H1 (cell line): ENCODE measurements at regions not wholly inside any gene's neighbourhood (a gene's known extent, or its start where the extent isn't known, plus 50 kb on each side); places are given as distances from the start of the nearest gene placed in this dataset.

Source experiments
- CTCF ChIA-PET: fragments of 300-600 bp; sonication (Branson Sonifier 250); formaldehyde crosslinking; loops from one replicate; lab custom pipeline; 2021; ENCODE audit not compliant: partially characterized antibody; lab: Charles Lee
- POLR2A ChIA-PET: fragments of 300-600 bp; sonication (Branson Sonifier 250); formaldehyde crosslinking; loops from one replicate; lab custom pipeline; 2021; ENCODE audit warnings: inconsistent platforms; ENCODE audit not compliant: partially characterized antibody; lab: Charles Lee
- DNase-seq, 2 experiments: peaks; one replicate each; pipeline versions ENCODE4 v3.0.0 to v3.0.0-alpha.2; 2010 to 2022; ENCODE audit warnings: low spot score in 2 of 2, low read depth in 1 of 2, mixed read lengths in 1 of 2
- FAIRE-seq: peaks from 2 replicates; lab custom pipeline; 2011; peaks lifted over from hg19 to GRCh38; lab: Jason Lieb, UNC
- H2AFZ ChIP-seq: 2 replicates; pipeline ENCODE4 v1.8.1; 2012; ENCODE audit warnings: low read length, inconsistent platforms
- H2AK5ac ChIP-seq: 2 replicates; pipeline ENCODE4 v1.6.1; 2013; ENCODE audit warnings: low read depth, low read length
- H2BK120ac ChIP-seq: replicated peaks from 2 replicates; pipeline ENCODE3; 2013; ENCODE audit warnings: low read depth, low read length, inconsistent platforms
- H2BK12ac ChIP-seq: 2 replicates; pipeline ENCODE4 v1.6.1; 2013; ENCODE audit warnings: low read depth, low read length
- H2BK15ac ChIP-seq: 2 replicates; pipeline ENCODE4 v1.6.1; 2013; ENCODE audit warnings: low read length
- H2BK20ac ChIP-seq: 2 replicates; pipeline ENCODE4 v1.6.1; 2013; ENCODE audit warnings: low read length
- H2BK5ac ChIP-seq: 2 replicates; pipeline ENCODE4 v1.6.1; 2013; ENCODE audit warnings: low read depth, low read length
- H3K14ac ChIP-seq: 2 replicates; pipeline ENCODE4 v1.6.1; 2013; ENCODE audit warnings: inconsistent platforms; ENCODE audit not compliant: insufficient read length
- H3K18ac ChIP-seq: 2 replicates; pipeline ENCODE4 v1.6.1; 2013; ENCODE audit warnings: low read length; ENCODE audit errors: extremely low read depth
- H3K23ac ChIP-seq: 2 replicates; pipeline ENCODE4 v1.6.1; 2013; ENCODE audit warnings: inconsistent platforms; ENCODE audit not compliant: insufficient read length
- H3K23me2 ChIP-seq: 2 replicates; pipeline ENCODE4 v1.6.1; 2013; ENCODE audit warnings: low read depth, low read length
- H3K27ac ChIP-seq: 2 replicates; pipeline ENCODE4 v1.6.1; 2011; ENCODE audit warnings: low read depth, low read length, inconsistent platforms
- H3K27me3 ChIP-seq, 4 experiments: replicated peaks in 1 of 4; 1 replicate in 1 of 4; 2 replicates in 3 of 4; pipeline versions ENCODE4 v1.6.1 to v1.8.1; 2011 to 2013; ENCODE audit warnings: low read length in 3 of 4, mild to moderate bottlenecking in 3 of 4, inconsistent platforms in 2 of 4, mixed read lengths in 2 of 4, moderate library complexity in 1 of 4; ENCODE audit not compliant: control insufficient read depth in 3 of 4, insufficient read depth in 3 of 4; ENCODE audit errors: extremely low read depth in 1 of 4
- H3K36me3 ChIP-seq, 4 experiments: 2 replicates each; pipeline versions ENCODE4 v1.6.1 to v1.8.1; 2011 to 2013; ENCODE audit warnings: mild to moderate bottlenecking in 4 of 4, low read length in 3 of 4, moderate library complexity in 2 of 4, control low read depth in 1 of 4, inconsistent platforms in 1 of 4; ENCODE audit not compliant: insufficient read depth in 4 of 4, control insufficient read depth in 2 of 4
- H3K4ac ChIP-seq: replicated peaks from 2 replicates; pipeline ENCODE3; 2013; ENCODE audit warnings: low read length, low read depth, mixed read lengths, inconsistent platforms; ENCODE audit not compliant: insufficient read length
- H3K4me1 ChIP-seq, 4 experiments: replicated peaks in 1 of 4; 1 replicate in 1 of 4; 2 replicates in 3 of 4; pipeline versions ENCODE4 v1.6.1 to v1.8.1; 2011 to 2013; ENCODE audit warnings: low read length in 3 of 4, inconsistent platforms in 2 of 4, mixed read lengths in 1 of 4; ENCODE audit not compliant: insufficient read depth in 4 of 4, control insufficient read depth in 3 of 4
- H3K4me2 ChIP-seq, 2 experiments: 2 replicates each; pipeline versions ENCODE4 v1.6.1 to v1.8.1; 2011 to 2013; ENCODE audit warnings: low read depth in 2 of 2, low read length in 2 of 2, control low read depth in 1 of 2, inconsistent platforms in 1 of 2, mild to moderate bottlenecking in 1 of 2; ENCODE audit not compliant: insufficient read depth in 1 of 2
- H3K4me3 ChIP-seq, 4 experiments: fragments of 200-600, 300-600 bp in 1 of 4; sonication (generic), shearing (Covaris generic), sonication (Bioruptor Twin) in 1 of 4; 2 replicates each; pipeline versions ENCODE4 v1.5.1 to v1.8.1; 2011 to 2016; ENCODE audit warnings: low read length in 4 of 4, low read depth in 3 of 4, control low read depth in 2 of 4, inconsistent platforms in 2 of 4, mild to moderate bottlenecking in 2 of 4, mixed read lengths in 1 of 4, moderate library complexity in 1 of 4; ENCODE audit not compliant: insufficient read depth in 2 of 4; ENCODE audit errors: extremely low read depth in 1 of 4
- H3K56ac ChIP-seq: replicated peaks from 2 replicates; pipeline ENCODE3; 2013; ENCODE audit warnings: low read depth, mild to moderate bottlenecking, mixed read lengths, low read length, inconsistent platforms; ENCODE audit not compliant: insufficient read length
- H3K79me1 ChIP-seq: 2 replicates; pipeline ENCODE4 v1.6.1; 2013; ENCODE audit warnings: low read depth, low read length, control low read depth
- H3K79me2 ChIP-seq, 2 experiments: 2 replicates each; pipeline versions ENCODE4 v1.6.1 to v1.8.1; 2012 to 2013; ENCODE audit warnings: low read length in 2 of 2, mild to moderate bottlenecking in 2 of 2, inconsistent platforms in 1 of 2; ENCODE audit not compliant: insufficient read depth in 2 of 2, control insufficient read depth in 1 of 2
- H3K9ac ChIP-seq, 4 experiments: replicated peaks in 1 of 4; 1 replicate in 1 of 4; 2 replicates in 3 of 4; pipeline versions ENCODE4 v1.6.1 to v1.8.1; 2011 to 2013; ENCODE audit warnings: low read depth in 3 of 4, low read length in 3 of 4, control low read depth in 2 of 4, mild to moderate bottlenecking in 2 of 4, moderate library complexity in 2 of 4, inconsistent platforms in 1 of 4; ENCODE audit errors: extremely low read depth in 1 of 4
- H3K9me3 ChIP-seq, 2 experiments: 2 replicates each; pipeline versions ENCODE4 v1.6.1 to v1.8.1; 2012 to 2013; ENCODE audit warnings: mild to moderate bottlenecking in 2 of 2, moderate library complexity in 2 of 2, control low read depth in 1 of 2, inconsistent platforms in 1 of 2, low read depth in 1 of 2, low read length in 1 of 2, mixed read lengths in 1 of 2; ENCODE audit not compliant: insufficient read depth in 2 of 2
- H4K20me1 ChIP-seq, 2 experiments: replicated peaks in 1 of 2; 2 replicates each; pipeline versions ENCODE3 to v1.8.1; 2011 to 2013; ENCODE audit warnings: inconsistent platforms in 2 of 2, low read length in 2 of 2, mild to moderate bottlenecking in 1 of 2; ENCODE audit not compliant: insufficient read depth in 2 of 2, control insufficient read depth in 1 of 2
- H4K5ac ChIP-seq: 2 replicates; pipeline ENCODE4 v1.6.1; 2013; ENCODE audit warnings: low read length, low read depth, mixed read lengths, inconsistent platforms; ENCODE audit not compliant: insufficient read length
- H4K8ac ChIP-seq: 2 replicates; pipeline ENCODE4 v1.8.0; 2013; ENCODE audit warnings: mild to moderate bottlenecking, moderate library complexity, low read length, inconsistent platforms; ENCODE audit not compliant: insufficient read depth; ENCODE audit errors: extremely low read depth
- H4K91ac ChIP-seq: replicated peaks from 2 replicates; pipeline ENCODE3; 2013; ENCODE audit warnings: low read length, mixed read lengths, inconsistent platforms; ENCODE audit not compliant: insufficient read length
- CTCF ChIP-seq, 3 experiments: IDR thresholded peaks; 1 replicate in 2 of 3; 2 replicates in 1 of 3; pipeline versions ENCODE4 v1.5.1 to v1.6.1; 2011; ENCODE audit warnings: low read length in 3 of 3, mild to moderate bottlenecking in 3 of 3, inconsistent platforms in 2 of 3, low read depth in 1 of 3, moderate library complexity in 1 of 3; ENCODE audit not compliant: insufficient read depth in 1 of 3; ENCODE audit errors: control extremely low read depth in 1 of 3
- EGR1 ChIP-seq: IDR thresholded peaks from 2 replicates; pipeline ENCODE4 v1.6.1; 2011; ENCODE audit warnings: low read depth, low read length, borderline replicate concordance
- KDM5A ChIP-seq: fragments of 200-600 bp; IDR thresholded peaks from 2 replicates; pipeline ENCODE4 v1.7.1; 2012; ENCODE audit warnings: mild to moderate bottlenecking, low read length, inconsistent platforms, mixed read lengths
- NANOG ChIP-seq: IDR thresholded peaks from 2 replicates; pipeline ENCODE4 v1.6.1; 2011; ENCODE audit warnings: low read length, low read depth, mild to moderate bottlenecking, inconsistent platforms; ENCODE audit not compliant: insufficient read depth, poor library complexity, severe bottlenecking
- NRF1 ChIP-seq: IDR thresholded peaks from 2 replicates; pipeline ENCODE4 v1.6.1; 2011; ENCODE audit warnings: mild to moderate bottlenecking, low read depth, low read length, improper control_type of control experiment
- RXRA ChIP-seq: IDR thresholded peaks from 2 replicates; pipeline ENCODE4 v1.6.1; 2011; ENCODE audit warnings: low read depth, mild to moderate bottlenecking, low read length, moderate library complexity; ENCODE audit not compliant: insufficient read depth
- SIN3A ChIP-seq, 2 experiments: IDR thresholded peaks in 1 of 2; conservative IDR thresholded peaks in 1 of 2; 2 replicates each; pipeline ENCODE4 v1.6.1; 2011 to 2012; ENCODE audit warnings: low read length in 2 of 2, improper control_type of control experiment in 1 of 2, low read depth in 1 of 2, mild to moderate bottlenecking in 1 of 2
- TAF1 ChIP-seq: IDR thresholded peaks from 2 replicates; pipeline ENCODE4 v1.6.1; 2011; ENCODE audit warnings: mild to moderate bottlenecking, low read depth, low read length
- TAF7 ChIP-seq: optimal IDR thresholded peaks from 2 replicates; pipeline ENCODE3; 2011; ENCODE audit warnings: low read depth, mild to moderate bottlenecking, inconsistent platforms, low read length, moderate library complexity, borderline replicate concordance
- TCF12 ChIP-seq: IDR thresholded peaks from 2 replicates; pipeline ENCODE4 v1.6.1; 2011; ENCODE audit warnings: low read depth, mild to moderate bottlenecking, low read length
- USF2 ChIP-seq: IDR thresholded peaks from 2 replicates; pipeline ENCODE4 v1.6.1; 2011; ENCODE audit warnings: low read length, improper control_type of control experiment
- WGBS, 2 experiments: shearing (Covaris generic) in 1 of 2; methylation state at CpG; one replicate each; pipeline versions ENCODE4 v1.1.6 to v1.1.7; 2013 to 2015; ENCODE audit warnings: low lambda C conversion rate in 2 of 2, mixed read lengths in 2 of 2, inconsistent platforms in 1 of 2, low coverage in 1 of 2, missing lambda C conversion rate in 1 of 2; ENCODE audit not compliant: insufficient replicate concordance in 2 of 2, insufficient coverage in 1 of 2, insufficient read length in 1 of 2; ENCODE audit errors: extremely low coverage in 1 of 2, missing lambda C conversion rate in 1 of 2; 5-methylcytosine and 5-hydroxymethylcytosine counted together

GRCh38 chr20:48230216-48230615 lies 444.9 kb upstream of the SULF2 start:
- no peak overlapping the region for H3K9ac ChIP-seq
- H3K4me3 ChIP-seq: no peak overlapping the region
- H3K27ac ChIP-seq: no peak overlapping the region
- 81% methylated on average over 5 of the region's 5 CpGs; no CpG with 5 or more reads in 1 of the 2 experiments for WGBS, 2 experiments
- no peak overlapping the region for H3K14ac ChIP-seq
- no peak overlapping the region for H2BK20ac ChIP-seq
- H2BK120ac ChIP-seq: no peak overlapping the region
- no peak for FAIRE-seq
- no peak overlapping the region for H4K8ac ChIP-seq
- POLR2A ChIA-PET: no interaction called here
- no peaks in the 10 kb centered on the region for H3K23me2 ChIP-seq
- H3K79me2 ChIP-seq: no peaks in the 10 kb centered on the region
- CTCF ChIA-PET: interaction anchor here (0.6 kb wide), 1 partner anchor 83 kb away, joined by 3 read pairs; no protein-coding TSS in a partner anchor
- H3K4ac ChIP-seq: no peak overlapping the region
- no peak overlapping the region for H3K23ac ChIP-seq
- no peak for DNase-seq
- H3K9me3 ChIP-seq: peaks cover 0 to 9% of the 10 kb centered on the region in 2 experiments; a peak in 2 of 4 replicates
- no peak overlapping the region for H4K91ac ChIP-seq
- no peaks in the 10 kb centered on the region for H3K79me1 ChIP-seq
- H3K56ac ChIP-seq: no peak overlapping the region
- no peaks in the 10 kb centered on the region for H4K20me1 ChIP-seq
- H2BK5ac ChIP-seq: no peak overlapping the region
- no peaks in the 10 kb centered on the region for H3K27me3 ChIP-seq
- no peak overlapping the region for H2BK12ac ChIP-seq
- H4K5ac ChIP-seq: no peak overlapping the region
- H3K18ac ChIP-seq: no peak overlapping the region
- H3K4me1 ChIP-seq: no peaks in the 10 kb centered on the region
- no peak overlapping the region for H3K4me2 ChIP-seq
- H2BK15ac ChIP-seq: no peak overlapping the region
- H3K36me3 ChIP-seq: no peaks in the 10 kb centered on the region
- no peak overlapping the region for H2AK5ac ChIP-seq
- H2AFZ ChIP-seq: no peak overlapping the region
- TF ChIP-seq TCF12: no peak
- TF ChIP-seq EGR1: no peak
- TF ChIP-seq TAF1: no peak
- no peak for TF ChIP-seq TAF7
- TF ChIP-seq KDM5A: no peak
- TF ChIP-seq USF2: no peak
- no peak for TF ChIP-seq RXRA
- TF ChIP-seq NRF1: no peak
- no peak for TF ChIP-seq NANOG
- TF ChIP-seq SIN3A (conservative IDR thresholded peaks at IDR 0.05 in 1 of 2, IDR thresholded peaks at IDR 0.05 in 1 of 2; ENCODE audit: low read depth in 1 of 2, low read length in 2 of 2): no peak
- no peak for TF ChIP-seq CTCF (IDR thresholded peaks at IDR 0.05; ENCODE audit: control extremely low read depth in 1 of 3, insufficient read depth in 1 of 3, low read depth in 1 of 3, low read length in 3 of 3)
